Upper lobe of left lung (tissue), 6 donors: ENCODE measurements at regions not wholly inside any gene's neighbourhood (a gene's known extent, or its start where the extent isn't known, plus 50 kb on each side); places are given as distances from the start of the nearest gene placed in this dataset.

Source experiments
- ATAC-seq, 2 donors: fragments of 200-7000 bp; cut with Tn5 transposase; one replicate each; pipeline ENCODE4 v1.9.1; 2022; ENCODE audit warnings: mild to moderate bottlenecking in 2 of 2, moderate library complexity in 2 of 2; ENCODE audit not compliant: low FRiP score in 2 of 2
- DNase-seq, 2 donors: peaks; one replicate each; pipeline ENCODE4 v3.0.0-alpha.2; 2019 to 2020
- H3K27ac ChIP-seq, 4 donors: fragments of 200-600 bp; sonication (generic); one replicate each; pipeline ENCODE4 v1.5.1; 2016 to 2019
- H3K27me3 ChIP-seq, 4 donors: fragments of 200-600 bp; sonication (generic); one replicate each; pipeline ENCODE4 v1.5.1; 2017 to 2019
- H3K36me3 ChIP-seq, 4 donors: fragments of 200-600 bp; sonication (generic); one replicate each; pipeline ENCODE4 v1.5.1; 2016 to 2019
- H3K4me1 ChIP-seq, 4 donors: fragments of 200-600 bp; sonication (generic); one replicate each; pipeline ENCODE4 v1.5.1; 2018 to 2019
- H3K4me3 ChIP-seq, 4 donors: fragments of 200-600 bp; sonication (generic); one replicate each; pipeline ENCODE4 v1.5.1; 2017 to 2019; ENCODE audit warnings: mild to moderate bottlenecking in 2 of 4, moderate library complexity in 1 of 4
- H3K9me3 ChIP-seq, 4 donors: fragments of 200-600 bp; sonication (generic); one replicate each; pipeline ENCODE4 v1.5.1; 2018 to 2019
- CTCF ChIP-seq, 6 experiments: fragments of 450-650 bp in 4 of 6; fragments of 200-600 bp in 2 of 6; sonication (generic) in 2 of 6; IDR thresholded peaks; one replicate each; pipeline ENCODE4 v1.5.1; 2016 to 2019; ENCODE audit warnings: antibody characterized with exemption in 6 of 6
- EP300 ChIP-seq, 4 donors: sonication (generic); formaldehyde crosslinking; IDR thresholded peaks; one replicate each; pipeline ENCODE4 v1.5.1; 2017; ENCODE audit warnings: antibody characterized with exemption in 4 of 4, control low read depth in 2 of 4
- POLR2A ChIP-seq, 4 donors: fragments of 450-650 bp; IDR thresholded peaks; one replicate each; pipeline ENCODE4 v1.5.1; 2016 to 2017; ENCODE audit warnings: antibody characterized with exemption in 4 of 4, mild to moderate bottlenecking in 2 of 4
- POLR2AphosphoS5 ChIP-seq, 2 donors: sonication (generic); formaldehyde crosslinking; IDR thresholded peaks; one replicate each; pipeline ENCODE4 v1.5.1; 2017; ENCODE audit warnings: antibody characterized with exemption in 2 of 2
- WGBS, 2 donors: methylation state at CpG; one replicate each; pipeline ENCODE4 v1.1.5; 2017 to 2018; 5-methylcytosine and 5-hydroxymethylcytosine counted together
- donor health status: DM: no; HTN: no; CAD: no; lungs with moderate emphysema.
- donor health status: DM: no; HTN: yes; CAD: no; lungs with severe emphysema.

- Histone ChIP-seq H3K9me3 (no peaks in the 10 kb centered on the region), H3K27ac (no peak overlapping the region), H3K27me3 (no peaks in the 10 kb centered on the region), H3K36me3 (no peaks in the 10 kb centered on the region), H3K4me1 (no peaks in the 10 kb centered on the region), H3K4me3 (no peak overlapping the region)
- no peak for DNase-seq
- TF ChIP-seq EP300 (IDR thresholded peaks at IDR 0.05): no peak
- no peak for TF ChIP-seq POLR2A (IDR thresholded peaks at IDR 0.05)
- TF ChIP-seq CTCF (IDR thresholded peaks at IDR 0.05): no peak
- no peak for TF ChIP-seq POLR2AphosphoS5 (IDR thresholded peaks at IDR 0.05)
- 70 to 74% methylated on average over 4 of the region's 4 CpGs for WGBS, 2 donors
- ATAC-seq: no peak
Observed at GRCh38 chr2:58688813-58689212, 447.7 kb upstream of the FANCL start.

GRCh38 chr2:58686776-58687175 is 445.7 kb upstream of the FANCL start:
- no peak for ATAC-seq
- DNase-seq: no peak
- Histone ChIP-seq H3K36me3 (no peaks in the 10 kb centered on the region), H3K27ac (no peak overlapping the region), H3K27me3 (no peaks in the 10 kb centered on the region), H3K9me3 (no peaks in the 10 kb centered on the region), H3K4me3 (no peak overlapping the region), H3K4me1 (no peaks in the 10 kb centered on the region)
- TF ChIP-seq CTCF (IDR thresholded peaks at IDR 0.05): no peak
- TF ChIP-seq POLR2A (IDR thresholded peaks at IDR 0.05): no peak
- no peak for TF ChIP-seq EP300 (IDR thresholded peaks at IDR 0.05)
- TF ChIP-seq POLR2AphosphoS5 (IDR thresholded peaks at IDR 0.05): no peak
- 29 to 68% methylated on average over 1 of the region's 1 CpG for whole genome bisulfite sequencing, 2 donors

GRCh38 chr2:58680755-58681310 is 439.7 kb upstream of the FANCL start:
- Histone ChIP-seq H3K4me1 (no peaks in the 10 kb centered on the region), H3K27me3 (no peaks in the 10 kb centered on the region), H3K27ac (no peak overlapping the region), H3K9me3 (no peaks in the 10 kb centered on the region), H3K4me3 (no peak overlapping the region), H3K36me3 (no peaks in the 10 kb centered on the region)
- DNase-seq (no peak), ATAC-seq (no peak)
- no peak for TF ChIP-seq EP300 (IDR thresholded peaks at IDR 0.05)
- no peak for TF ChIP-seq POLR2A (IDR thresholded peaks at IDR 0.05)
- no peak for TF ChIP-seq CTCF (IDR thresholded peaks at IDR 0.05)
- TF ChIP-seq POLR2AphosphoS5 (IDR thresholded peaks at IDR 0.05): no peak
- 92 to 95% methylated on average over 1 of the region's 1 CpG for WGBS, 2 donors

- H3K4me1 ChIP-seq: no peaks in the 10 kb centered on the region
- 68 to 88% methylated on average over 3 of the region's 3 CpGs for WGBS, 2 donors
- no peak overlapping the region for H3K27ac ChIP-seq
- H3K4me3 ChIP-seq: no peak overlapping the region
- H3K36me3 ChIP-seq: no peaks in the 10 kb centered on the region
- H3K27me3 ChIP-seq: no peaks in the 10 kb centered on the region
- ATAC-seq (no peak), DNase-seq (no peak)
- no peaks in the 10 kb centered on the region for H3K9me3 ChIP-seq
- TF ChIP-seq CTCF (IDR thresholded peaks at IDR 0.05) (no peak), EP300 (IDR thresholded peaks at IDR 0.05) (no peak), POLR2AphosphoS5 (IDR thresholded peaks at IDR 0.05) (no peak)
Observed at GRCh38 chr2:58677748-58678147, 436.6 kb upstream of the FANCL start.

- 94 to 96% methylated on average over 2 of the region's 2 CpGs for WGBS, 2 donors
- no peak for ATAC-seq
Observed at GRCh38 chr2:58671675-58672074, 430.6 kb upstream of the FANCL start.

More at GRCh38 chr2:58671675-58672074, 430.6 kb upstream of the FANCL start:
- H3K4me1 ChIP-seq: no peaks in the 10 kb centered on the region
- H3K36me3 ChIP-seq: no peaks in the 10 kb centered on the region
- TF ChIP-seq POLR2AphosphoS5 (IDR thresholded peaks at IDR 0.05) (no peak), EP300 (IDR thresholded peaks at IDR 0.05) (no peak), CTCF (IDR thresholded peaks at IDR 0.05) (no peak), POLR2A (IDR thresholded peaks at IDR 0.05) (no peak)
- DNase-seq: no peak
- H3K9me3 ChIP-seq: no peaks in the 10 kb centered on the region
- no peak overlapping the region for H3K27ac ChIP-seq
- H3K4me3 ChIP-seq: no peak overlapping the region
- no peaks in the 10 kb centered on the region for H3K27me3 ChIP-seq
